ENCODE measurements at regions not wholly inside any gene's neighbourhood (a gene's known extent, or its start where the extent isn't known, plus 50 kb on each side); places are given as distances from the start of the nearest gene placed in this dataset.

DNA sequence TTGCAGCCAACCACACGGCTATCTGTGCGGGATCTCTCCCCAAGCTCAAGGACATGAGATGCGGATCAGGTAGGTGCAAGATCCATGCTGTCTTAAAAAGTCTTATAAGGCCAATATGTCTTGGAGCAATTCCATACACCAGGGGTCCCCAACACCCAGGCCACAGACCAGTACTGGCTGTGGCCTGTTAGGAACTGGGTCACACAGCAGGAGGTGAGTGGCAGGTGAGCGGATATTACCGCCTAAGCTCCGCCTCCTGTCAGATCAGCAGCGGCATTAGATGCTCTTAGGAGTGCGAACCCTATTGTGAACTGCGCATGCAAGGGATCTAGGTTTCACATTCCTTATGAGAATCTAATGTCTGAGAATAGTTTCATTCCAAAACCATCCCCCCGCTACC is 68.8 kb upstream of the ZNF599 start:
- Histone ChIP-seq H3K36me3 (ENCODE audit: control insufficient read depth in 2 of 2, insufficient read depth in 1 of 2, low read length in 2 of 2) (no peaks in the 10 kb centered on the region), H3K9me3 (ENCODE audit: control insufficient read depth, insufficient read depth, low read depth, low read length) (peaks cover 8% of the 10 kb centered on the region), H3K27ac (ENCODE audit: extremely low read depth, low read depth, low read length) (no peak overlapping the region), H3K4me3 (ENCODE audit: low read depth, low read length) (no peak overlapping the region), H3K4me1 (ENCODE audit: control insufficient read depth, insufficient read depth, low read length) (0 out of 2 replicates have a peak, but pooled peaks cover 2% of the 10 kb centered on the region)
- ChIA-PET POLR2A (no interaction called here), CTCF (interaction anchor here (1.0 to 1.7 kb wide), 3 partner anchors 11 to 203 kb away, joined by 4 to 6 read pairs (median 4); no protein-coding TSS in a partner anchor)
- TF ChIP-seq ZNF423 (tag by site-specific recombination; IDR thresholded peaks at IDR 0.05) (no peak), ZNF660 (tag by site-specific recombination; IDR thresholded peaks at IDR 0.05) (no peak), BCL11B (tag by site-specific recombination; IDR thresholded peaks at IDR 0.05; ENCODE audit: low read depth) (no peak), ZNF529 (tag by site-specific recombination; IDR thresholded peaks at IDR 0.05; ENCODE audit: insufficient replicate concordance) (no peak), ZNF677 (tag by site-specific recombination; IDR thresholded peaks at IDR 0.05) (no peak), PRDM1 (tag by site-specific recombination; IDR thresholded peaks at IDR 0.05) (no peak), ZNF501 (tag by site-specific recombination; IDR thresholded peaks at IDR 0.05) (no peak), ZNF37A (tag by site-specific recombination; IDR thresholded peaks at IDR 0.05) (no peak), ZNF707 (tag by site-specific recombination; IDR thresholded peaks at IDR 0.05) (no peak), ZNF146 (tag by site-specific recombination; IDR thresholded peaks at IDR 0.05) (no peak), ZXDB (tag by site-specific recombination; IDR thresholded peaks at IDR 0.05) (no peak), ZSCAN30 (tag by site-specific recombination; IDR thresholded peaks at IDR 0.05) (no peak), WT1 (tag by site-specific recombination; IDR thresholded peaks at IDR 0.05) (no peak), ZNF560 (tag by site-specific recombination; IDR thresholded peaks at IDR 0.05; ENCODE audit: borderline replicate concordance) (no peak), ZNF792 (tag by site-specific recombination; IDR thresholded peaks at IDR 0.05) (no peak), ZBTB48 (tag by site-specific recombination; IDR thresholded peaks at IDR 0.05) (no peak)

- Histone ChIP-seq H3K4me3 (ENCODE audit: low read depth, low read length) (no peak overlapping the region), H3K36me3 (ENCODE audit: control insufficient read depth in 2 of 2, insufficient read depth in 1 of 2, low read length in 2 of 2) (no peaks in the 10 kb centered on the region), H3K9me3 (ENCODE audit: control insufficient read depth, insufficient read depth, low read depth, low read length) (no peaks in the 10 kb centered on the region; the same call in 1 of the 2 replicates), H3K4me1 (ENCODE audit: control insufficient read depth, insufficient read depth, low read length) (0 out of 2 replicates have a peak, but pooled peaks cover 2% of the 10 kb centered on the region), H3K27ac (ENCODE audit: extremely low read depth, low read depth, low read length) (no peak overlapping the region)
- POLR2A ChIA-PET = interaction anchor here (0.5 kb wide), 1 partner anchor 549 kb away, joined by 3 read pairs; no protein-coding TSS in a partner anchor
- TF ChIP-seq, protein P1, sequence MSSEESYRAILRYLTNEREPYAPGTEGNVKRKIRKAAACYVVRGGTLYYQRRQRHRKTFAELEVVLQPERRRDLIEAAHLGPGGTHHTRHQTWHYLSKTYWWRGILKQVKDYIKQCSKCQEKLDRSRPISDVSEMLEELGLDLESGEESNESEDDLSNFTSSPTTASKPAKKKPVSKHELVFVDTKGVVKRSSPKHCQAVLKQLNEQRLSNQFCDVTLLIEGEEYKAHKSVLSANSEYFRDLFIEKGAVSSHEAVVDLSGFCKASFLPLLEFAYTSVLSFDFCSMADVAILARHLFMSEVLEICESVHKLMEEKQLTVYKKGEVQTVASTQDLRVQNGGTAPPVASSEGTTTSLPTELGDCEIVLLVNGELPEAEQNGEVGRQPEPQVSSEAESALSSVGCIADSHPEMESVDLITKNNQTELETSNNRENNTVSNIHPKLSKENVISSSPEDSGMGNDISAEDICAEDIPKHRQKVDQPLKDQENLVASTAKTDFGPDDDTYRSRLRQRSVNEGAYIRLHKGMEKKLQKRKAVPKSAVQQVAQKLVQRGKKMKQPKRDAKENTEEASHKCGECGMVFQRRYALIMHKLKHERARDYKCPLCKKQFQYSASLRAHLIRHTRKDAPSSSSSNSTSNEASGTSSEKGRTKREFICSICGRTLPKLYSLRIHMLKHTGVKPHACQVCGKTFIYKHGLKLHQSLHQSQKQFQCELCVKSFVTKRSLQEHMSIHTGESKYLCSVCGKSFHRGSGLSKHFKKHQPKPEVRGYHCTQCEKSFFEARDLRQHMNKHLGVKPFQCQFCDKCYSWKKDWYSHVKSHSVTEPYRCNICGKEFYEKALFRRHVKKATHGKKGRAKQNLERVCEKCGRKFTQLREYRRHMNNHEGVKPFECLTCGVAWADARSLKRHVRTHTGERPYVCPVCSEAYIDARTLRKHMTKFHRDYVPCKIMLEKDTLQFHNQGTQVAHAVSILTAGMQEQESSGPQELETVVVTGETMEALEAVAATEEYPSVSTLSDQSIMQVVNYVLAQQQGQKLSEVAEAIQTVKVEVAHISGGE (tag by site-specific recombination; conservative IDR thresholded peaks at IDR 0.05; ENCODE audit: low read depth) = no peak
- TF ChIP-seq, protein P2, sequence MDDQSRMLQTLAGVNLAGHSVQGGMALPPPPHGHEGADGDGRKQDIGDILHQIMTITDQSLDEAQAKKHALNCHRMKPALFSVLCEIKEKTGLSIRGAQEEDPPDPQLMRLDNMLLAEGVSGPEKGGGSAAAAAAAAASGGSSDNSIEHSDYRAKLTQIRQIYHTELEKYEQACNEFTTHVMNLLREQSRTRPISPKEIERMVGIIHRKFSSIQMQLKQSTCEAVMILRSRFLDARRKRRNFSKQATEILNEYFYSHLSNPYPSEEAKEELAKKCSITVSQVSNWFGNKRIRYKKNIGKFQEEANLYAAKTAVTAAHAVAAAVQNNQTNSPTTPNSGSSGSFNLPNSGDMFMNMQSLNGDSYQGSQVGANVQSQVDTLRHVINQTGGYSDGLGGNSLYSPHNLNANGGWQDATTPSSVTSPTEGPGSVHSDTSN (CRISPR knock-in tag; IDR thresholded peaks at IDR 0.05) = no peak
- TF ChIP-seq ZNF335 (tag by site-specific recombination; conservative IDR thresholded peaks at IDR 0.05) (no peak), ZNF629 (tag by site-specific recombination; IDR thresholded peaks at IDR 0.05) (no peak), ZNF394 (tag by site-specific recombination; IDR thresholded peaks at IDR 0.05; ENCODE audit: borderline replicate concordance) (no peak), KLF7 (tag by site-specific recombination; IDR thresholded peaks at IDR 0.05; ENCODE audit: borderline replicate concordance) (no peak), GLIS2 (tag by site-specific recombination; IDR thresholded peaks at IDR 0.05) (no peak)
- TF ChIP-seq, protein P3, sequence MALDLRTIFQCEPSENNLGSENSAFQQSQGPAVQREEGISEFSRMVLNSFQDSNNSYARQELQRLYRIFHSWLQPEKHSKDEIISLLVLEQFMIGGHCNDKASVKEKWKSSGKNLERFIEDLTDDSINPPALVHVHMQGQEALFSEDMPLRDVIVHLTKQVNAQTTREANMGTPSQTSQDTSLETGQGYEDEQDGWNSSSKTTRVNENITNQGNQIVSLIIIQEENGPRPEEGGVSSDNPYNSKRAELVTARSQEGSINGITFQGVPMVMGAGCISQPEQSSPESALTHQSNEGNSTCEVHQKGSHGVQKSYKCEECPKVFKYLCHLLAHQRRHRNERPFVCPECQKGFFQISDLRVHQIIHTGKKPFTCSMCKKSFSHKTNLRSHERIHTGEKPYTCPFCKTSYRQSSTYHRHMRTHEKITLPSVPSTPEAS (tag by site-specific recombination; IDR thresholded peaks at IDR 0.05) = no peak
- TF ChIP-seq, protein P4, sequence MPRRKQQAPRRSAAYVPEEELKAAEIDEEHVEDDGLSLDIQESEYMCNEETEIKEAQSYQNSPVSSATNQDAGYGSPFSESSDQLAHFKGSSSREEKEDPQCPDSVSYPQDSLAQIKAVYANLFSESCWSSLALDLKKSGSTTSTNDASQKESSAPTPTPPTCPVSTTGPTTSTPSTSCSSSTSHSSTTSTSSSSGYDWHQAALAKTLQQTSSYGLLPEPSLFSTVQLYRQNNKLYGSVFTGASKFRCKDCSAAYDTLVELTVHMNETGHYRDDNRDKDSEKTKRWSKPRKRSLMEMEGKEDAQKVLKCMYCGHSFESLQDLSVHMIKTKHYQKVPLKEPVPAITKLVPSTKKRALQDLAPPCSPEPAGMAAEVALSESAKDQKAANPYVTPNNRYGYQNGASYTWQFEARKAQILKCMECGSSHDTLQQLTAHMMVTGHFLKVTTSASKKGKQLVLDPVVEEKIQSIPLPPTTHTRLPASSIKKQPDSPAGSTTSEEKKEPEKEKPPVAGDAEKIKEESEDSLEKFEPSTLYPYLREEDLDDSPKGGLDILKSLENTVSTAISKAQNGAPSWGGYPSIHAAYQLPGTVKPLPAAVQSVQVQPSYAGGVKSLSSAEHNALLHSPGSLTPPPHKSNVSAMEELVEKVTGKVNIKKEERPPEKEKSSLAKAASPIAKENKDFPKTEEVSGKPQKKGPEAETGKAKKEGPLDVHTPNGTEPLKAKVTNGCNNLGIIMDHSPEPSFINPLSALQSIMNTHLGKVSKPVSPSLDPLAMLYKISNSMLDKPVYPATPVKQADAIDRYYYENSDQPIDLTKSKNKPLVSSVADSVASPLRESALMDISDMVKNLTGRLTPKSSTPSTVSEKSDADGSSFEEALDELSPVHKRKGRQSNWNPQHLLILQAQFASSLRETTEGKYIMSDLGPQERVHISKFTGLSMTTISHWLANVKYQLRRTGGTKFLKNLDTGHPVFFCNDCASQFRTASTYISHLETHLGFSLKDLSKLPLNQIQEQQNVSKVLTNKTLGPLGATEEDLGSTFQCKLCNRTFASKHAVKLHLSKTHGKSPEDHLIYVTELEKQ (tag by site-specific recombination; IDR thresholded peaks at IDR 0.05; ENCODE audit: borderline replicate concordance) = no peak
- CTCF ChIA-PET = interaction anchor here (0.7 to 2.1 kb wide), 16 partner anchors 8 to 298 kb away, joined by 3 to 10 read pairs (median 4); no protein-coding TSS in a partner anchor
Observed at GRCh38 chr19:34838753-34839431, 65.9 kb upstream of the ZNF599 start.
